ENCODE measurements at regions not wholly inside any gene's neighbourhood (a gene's known extent, or its start where the extent isn't known, plus 50 kb on each side); places are given as distances from the start of the nearest gene placed in this dataset.

DNA sequence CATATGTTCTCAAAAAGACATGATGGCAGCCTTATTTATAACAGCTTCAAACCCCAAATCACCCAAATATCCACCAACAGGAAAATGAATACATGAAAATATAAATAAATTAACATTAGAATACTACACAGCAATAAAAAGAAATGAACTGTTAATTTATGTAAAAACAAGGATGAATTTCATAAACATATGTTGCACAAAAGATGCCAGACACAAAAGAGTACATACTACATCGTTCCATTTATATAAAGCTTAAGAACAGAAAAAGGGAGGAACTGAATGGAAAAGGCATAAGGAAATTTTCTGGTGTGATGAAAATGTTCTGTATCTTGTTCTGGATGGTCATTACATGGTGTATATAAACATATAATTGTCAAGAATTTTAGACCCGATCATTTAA, 69.9 kb upstream of the TUSC7 start:
- TF ChIP-seq CTCF (conservative IDR thresholded peaks at IDR 0.05; ENCODE audit: low read depth, low read length) (no peak), RCOR1 (IDR thresholded peaks at IDR 0.05; ENCODE audit: insufficient replicate concordance, low read length) (no peak), RFX5 (IDR thresholded peaks at IDR 0.05; ENCODE audit: low read depth, low read length) (no peak), MAFK (IDR thresholded peaks at IDR 0.05; ENCODE audit: low read depth, low read length) (no peak)
- TF ChIP-seq, protein P1, sequence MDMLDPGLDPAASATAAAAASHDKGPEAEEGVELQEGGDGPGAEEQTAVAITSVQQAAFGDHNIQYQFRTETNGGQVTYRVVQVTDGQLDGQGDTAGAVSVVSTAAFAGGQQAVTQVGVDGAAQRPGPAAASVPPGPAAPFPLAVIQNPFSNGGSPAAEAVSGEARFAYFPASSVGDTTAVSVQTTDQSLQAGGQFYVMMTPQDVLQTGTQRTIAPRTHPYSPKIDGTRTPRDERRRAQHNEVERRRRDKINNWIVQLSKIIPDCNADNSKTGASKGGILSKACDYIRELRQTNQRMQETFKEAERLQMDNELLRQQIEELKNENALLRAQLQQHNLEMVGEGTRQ (IDR thresholded peaks at IDR 0.05; ENCODE audit: low read depth, low read length) = no peak
